Stomach (tissue), 8 donors: ENCODE measurements at regions not wholly inside any gene's neighbourhood (a gene's known extent, or its start where the extent isn't known, plus 50 kb on each side); places are given as distances from the start of the nearest gene placed in this dataset.

Source experiments
- DNase-seq, 2 donors: peaks; one replicate each; pipeline versions ENCODE4 v3.0.0 to v3.0.0-alpha.2; 2013 to 2019
- H3K27ac ChIP-seq, 5 donors: fragments of 200-600 bp in 4 of 5; sonication (generic) in 4 of 5; one replicate each; pipeline ENCODE4 v1.5.1; 2013 to 2019; ENCODE audit warnings: mild to moderate bottlenecking in 1 of 5, moderate library complexity in 1 of 5
- H3K27me3 ChIP-seq, 3 donors: fragments of 200-600 bp; sonication (generic); one replicate each; pipeline ENCODE4 v1.5.1; 2017 to 2019; ENCODE audit warnings: mixed run types in 1 of 3
- H3K36me3 ChIP-seq, 4 donors: fragments of 200-600 bp; sonication (generic); 1 replicate in 3 of 4; 2 replicates in 1 of 4; pipeline ENCODE4 v1.5.1; 2016 to 2019
- H3K4me1 ChIP-seq, 4 donors: fragments of 200-600 bp; sonication (generic); one replicate each; pipeline ENCODE4 v1.5.1; 2016 to 2019
- H3K4me3 ChIP-seq, 4 donors: fragments of 200-600 bp; sonication (generic) in 3 of 4; one replicate each; pipeline ENCODE4 v1.5.1; 2016 to 2019; ENCODE audit warnings: mild to moderate bottlenecking in 1 of 4
- H3K9me3 ChIP-seq, 4 donors: fragments of 200-600 bp; sonication (generic); one replicate each; pipeline ENCODE4 v1.5.1; 2016 to 2019
- CTCF ChIP-seq, 7 experiments: fragments of 450-650 bp in 4 of 7; fragments of 200-600 bp in 3 of 7; sonication (generic) in 3 of 7; IDR thresholded peaks; one replicate each; pipeline ENCODE4 v1.5.1; 2016 to 2019; ENCODE audit warnings: antibody characterized with exemption in 7 of 7, control low read depth in 2 of 7, mild to moderate bottlenecking in 1 of 7
- EP300 ChIP-seq: sonication (generic); formaldehyde crosslinking; IDR thresholded peaks from one replicate; pipeline ENCODE4 v1.6.1; 2017; ENCODE audit warnings: antibody characterized with exemption
- POLR2A ChIP-seq, 4 donors: fragments of 450-650 bp; IDR thresholded peaks; one replicate each; pipeline ENCODE4 v1.6.1; 2016; ENCODE audit warnings: antibody characterized with exemption in 4 of 4, control low read depth in 2 of 4, mild to moderate bottlenecking in 1 of 4, moderate library complexity in 1 of 4
- POLR2AphosphoS5 ChIP-seq, 3 donors: sonication (generic); formaldehyde crosslinking; IDR thresholded peaks; one replicate each; pipeline ENCODE4 v1.6.1; 2016; ENCODE audit warnings: antibody characterized with exemption in 3 of 3
- WGBS, 5 donors: extraction: QIAGEN DNeasy Blood & Tissue Kit in 3 of 5; methylation state at CpG; one replicate each; pipeline versions ENCODE4 v1.1.5 to v1.1.7; 2013 to 2018; 5-methylcytosine and 5-hydroxymethylcytosine counted together
- intact Hi-C: fragments of 100-400 bp; cut with DNase I; formaldehyde crosslinking; loops from one replicate; pipeline ENCODE4 v1.15.1; 2023; ENCODE audit warnings: low total_unique reads
- donor health status: healthy with polysubstance abuse.
- donor health status: Bipolar disorder and iron deficiency.
- donor health status: healthy.

GRCh38 chr2:129801575-129801974 is 177.9 kb upstream of the RAB6C start:
- Histone ChIP-seq H3K4me1 (no peaks in the 10 kb centered on the region), H3K27ac (no peak overlapping the region), H3K4me3 (no peak overlapping the region), H3K36me3 (no peaks in the 10 kb centered on the region), H3K27me3 (no peaks in the 10 kb centered on the region), H3K9me3 (no peaks in the 10 kb centered on the region)
- intact Hi-C loops, result no loop called here
- no peak for TF ChIP-seq POLR2A (IDR thresholded peaks at IDR 0.05)
- TF ChIP-seq CTCF (IDR thresholded peaks at IDR 0.05), result no peak
- no peak for TF ChIP-seq POLR2AphosphoS5 (IDR thresholded peaks at IDR 0.05)
- TF ChIP-seq EP300, result no peak
- no peak for DNase-seq
- WGBS, 5 donors, result 56 to 81% (median 74%) methylated on average over 1 of the region's 1 CpG

- TF ChIP-seq EP300 (no peak), POLR2A (IDR thresholded peaks at IDR 0.05) (no peak), CTCF (IDR thresholded peaks at IDR 0.05) (no peak), POLR2AphosphoS5 (IDR thresholded peaks at IDR 0.05) (no peak)
- 67 to 77% (median 71%) methylated on average over 3 to 5 of the region's 5 CpGs for WGBS, 5 donors
- H3K9me3 ChIP-seq, result no peaks in the 10 kb centered on the region
Measured at GRCh38 chr2:129802290-129802689, 177.2 kb upstream of the RAB6C start.

GRCh38 chr2:129803032-129803431 is 176.4 kb upstream of the RAB6C start:
- H3K27me3 ChIP-seq, result no peaks in the 10 kb centered on the region
- intact Hi-C loops, result no loop called here
- no peak for TF ChIP-seq POLR2A (IDR thresholded peaks at IDR 0.05)
- no peak for TF ChIP-seq EP300
- no peak for TF ChIP-seq CTCF (IDR thresholded peaks at IDR 0.05)
- no peak for TF ChIP-seq POLR2AphosphoS5 (IDR thresholded peaks at IDR 0.05)
- H3K4me3 ChIP-seq, result no peak overlapping the region
- H3K36me3 ChIP-seq, result no peaks in the 10 kb centered on the region
- H3K27ac ChIP-seq, result no peak overlapping the region
- DNase-seq, result no peak
- no peaks in the 10 kb centered on the region for H3K4me1 ChIP-seq
- 89 to 96% (median 95%) methylated on average over 1 of the region's 1 CpG for WGBS, 5 donors
- no peaks in the 10 kb centered on the region for H3K9me3 ChIP-seq

More at GRCh38 chr2:129802290-129802689, 177.2 kb upstream of the RAB6C start:
- no peak overlapping the region for H3K27ac ChIP-seq
- H3K36me3 ChIP-seq, result no peaks in the 10 kb centered on the region
- no peaks in the 10 kb centered on the region for H3K27me3 ChIP-seq
- no peak for DNase-seq
- intact Hi-C loops, result no loop called here
- no peaks in the 10 kb centered on the region for H3K4me1 ChIP-seq
- H3K4me3 ChIP-seq, result no peak overlapping the region

GRCh38 chr2:129803871-129804270 is 175.6 kb upstream of the RAB6C start:
- TF ChIP-seq CTCF (IDR thresholded peaks at IDR 0.05), result no peak
- TF ChIP-seq POLR2AphosphoS5 (IDR thresholded peaks at IDR 0.05), result no peak
- no peaks in the 10 kb centered on the region for H3K36me3 ChIP-seq
- H3K9me3 ChIP-seq, result no peaks in the 10 kb centered on the region
- no peak for DNase-seq
- WGBS, 5 donors, result 88 to 93% (median 90%) methylated on average over 3 of the region's 3 CpGs
- intact Hi-C loops, result no loop called here
- H3K27me3 ChIP-seq, result no peaks in the 10 kb centered on the region
- H3K4me1 ChIP-seq, result no peaks in the 10 kb centered on the region
- no peak overlapping the region for H3K27ac ChIP-seq
- H3K4me3 ChIP-seq, result no peak overlapping the region
